ENCODE measurements at regions not wholly inside any gene's neighbourhood (a gene's known extent, or its start where the extent isn't known, plus 50 kb on each side); places are given as distances from the start of the nearest gene placed in this dataset.

DNA sequence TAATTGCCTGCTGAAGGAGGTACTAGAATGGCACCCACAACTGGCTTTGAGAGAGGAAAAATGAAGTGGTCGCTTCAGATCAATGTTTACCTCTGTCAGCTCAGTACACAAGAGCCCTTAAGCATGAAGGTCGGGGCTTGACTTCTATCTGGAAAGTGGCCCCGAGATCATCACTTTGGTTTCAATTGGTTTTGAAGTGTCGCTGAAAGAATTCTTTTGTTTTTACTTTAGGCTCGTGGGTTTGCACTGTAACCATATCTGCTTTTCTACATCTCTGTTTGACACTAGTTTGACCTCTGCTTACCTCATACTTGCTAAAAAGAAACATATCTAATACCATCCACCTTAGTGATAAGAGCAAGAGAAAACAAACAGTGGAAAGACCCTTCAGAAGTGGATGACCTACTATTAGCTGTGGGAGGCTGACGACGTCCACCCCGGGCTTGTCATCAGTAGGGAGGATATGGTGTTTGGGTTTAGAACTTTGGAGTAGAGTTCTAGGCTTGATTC lies 361.8 kb downstream of the GATA3 start:
- H3K4me3 ChIP-seq = no peak overlapping the region
- no peaks in the 10 kb centered on the region for H4K20me1 ChIP-seq (ENCODE audit: insufficient read depth)
- H3K27ac ChIP-seq = no peak overlapping the region
- no peaks in the 10 kb centered on the region for H3K9me3 ChIP-seq (ENCODE audit: insufficient read depth, low read depth)
- POLR2A ChIA-PET (ENCODE audit: unreplicated experiment) = no interaction called here
- CTCF ChIA-PET = interaction anchor here (0.7 kb wide), 1 partner anchor 258 kb away, joined by 3 read pairs; no protein-coding TSS in a partner anchor
- no peaks in the 10 kb centered on the region for H3K4me1 ChIP-seq (replicated peaks; ENCODE audit: insufficient read depth)
- no peaks in the 10 kb centered on the region for H3K36me3 ChIP-seq (ENCODE audit: low read depth)
- no peaks in the 10 kb centered on the region for H3K9me2 ChIP-seq (ENCODE audit: insufficient read depth)
- H3K27me3 ChIP-seq (ENCODE audit: insufficient read depth, low read depth) = no peaks in the 10 kb centered on the region
- DNase-seq = no peak
- no peaks in the 10 kb centered on the region for H3F3A ChIP-seq (ENCODE audit: insufficient read depth, low read depth)
- no peak overlapping the region for H3K4me2 ChIP-seq
- no peak for TF ChIP-seq EZH2 (IDR thresholded peaks at IDR 0.05; ENCODE audit: low read depth)
- TF ChIP-seq, protein P1, sequence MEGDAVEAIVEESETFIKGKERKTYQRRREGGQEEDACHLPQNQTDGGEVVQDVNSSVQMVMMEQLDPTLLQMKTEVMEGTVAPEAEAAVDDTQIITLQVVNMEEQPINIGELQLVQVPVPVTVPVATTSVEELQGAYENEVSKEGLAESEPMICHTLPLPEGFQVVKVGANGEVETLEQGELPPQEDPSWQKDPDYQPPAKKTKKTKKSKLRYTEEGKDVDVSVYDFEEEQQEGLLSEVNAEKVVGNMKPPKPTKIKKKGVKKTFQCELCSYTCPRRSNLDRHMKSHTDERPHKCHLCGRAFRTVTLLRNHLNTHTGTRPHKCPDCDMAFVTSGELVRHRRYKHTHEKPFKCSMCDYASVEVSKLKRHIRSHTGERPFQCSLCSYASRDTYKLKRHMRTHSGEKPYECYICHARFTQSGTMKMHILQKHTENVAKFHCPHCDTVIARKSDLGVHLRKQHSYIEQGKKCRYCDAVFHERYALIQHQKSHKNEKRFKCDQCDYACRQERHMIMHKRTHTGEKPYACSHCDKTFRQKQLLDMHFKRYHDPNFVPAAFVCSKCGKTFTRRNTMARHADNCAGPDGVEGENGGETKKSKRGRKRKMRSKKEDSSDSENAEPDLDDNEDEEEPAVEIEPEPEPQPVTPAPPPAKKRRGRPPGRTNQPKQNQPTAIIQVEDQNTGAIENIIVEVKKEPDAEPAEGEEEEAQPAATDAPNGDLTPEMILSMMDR (conservative IDR thresholded peaks at IDR 0.05) = no peak
- no peaks in the 10 kb centered on the region for H3K79me2 ChIP-seq (ENCODE audit: low read depth)
- intact Hi-C loops (cut with micrococcal nuclease; ENCODE audit: unreplicated experiment) = no loop called here
- BruUV-seq (replicated peaks) = no TSS peak
- no peak overlapping the region for H2AFZ ChIP-seq

DNA sequence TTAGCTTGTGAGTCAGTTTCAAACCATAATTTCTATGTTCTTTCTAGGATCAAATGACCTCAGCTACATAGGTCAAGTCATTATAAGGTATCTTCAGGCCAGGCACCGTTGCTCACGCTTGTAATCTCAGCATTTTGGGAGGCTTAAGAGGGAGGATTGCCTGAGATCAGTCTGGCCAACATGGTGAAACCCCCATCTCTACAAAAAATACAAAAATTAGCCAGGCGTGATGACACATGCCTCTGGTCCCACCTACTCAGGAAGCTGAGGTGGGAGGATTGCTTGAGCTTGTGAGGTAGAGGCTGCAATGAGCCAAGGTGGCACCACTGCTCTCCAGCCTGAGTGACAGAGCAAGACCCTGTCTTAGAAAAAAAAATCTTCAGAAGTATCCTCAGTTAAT lies 362.3 kb downstream of the GATA3 start:
- CTCF ChIA-PET = interaction anchor here (0.7 kb wide), 1 partner anchor 259 kb away, joined by 3 read pairs; no protein-coding TSS in a partner anchor
- H3F3A ChIP-seq (ENCODE audit: insufficient read depth, low read depth) = no peaks in the 10 kb centered on the region
- H2AFZ ChIP-seq = no peak overlapping the region
- H3K79me2 ChIP-seq (ENCODE audit: low read depth) = no peaks in the 10 kb centered on the region
- no peak for TF ChIP-seq EZH2 (IDR thresholded peaks at IDR 0.05; ENCODE audit: low read depth)
- TF ChIP-seq, protein P1 (conservative IDR thresholded peaks at IDR 0.05) = no peak
- no TSS peak for BruUV-seq (replicated peaks)
- intact Hi-C loops (cut with micrococcal nuclease; ENCODE audit: unreplicated experiment) = no loop called here
- no peaks in the 10 kb centered on the region for H3K9me3 ChIP-seq (ENCODE audit: insufficient read depth, low read depth)
- H3K9me2 ChIP-seq (ENCODE audit: insufficient read depth) = no peaks in the 10 kb centered on the region
- H3K4me1 ChIP-seq (replicated peaks; ENCODE audit: insufficient read depth) = no peaks in the 10 kb centered on the region
- DNase-seq = no peak
- no peak overlapping the region for H3K4me2 ChIP-seq
- no peak overlapping the region for H3K27ac ChIP-seq
- H3K4me3 ChIP-seq = no peak overlapping the region
- H3K36me3 ChIP-seq (ENCODE audit: low read depth) = no peaks in the 10 kb centered on the region
- POLR2A ChIA-PET (ENCODE audit: unreplicated experiment) = no interaction called here
- H3K27me3 ChIP-seq (ENCODE audit: insufficient read depth, low read depth) = no peaks in the 10 kb centered on the region
- H4K20me1 ChIP-seq (ENCODE audit: insufficient read depth) = no peaks in the 10 kb centered on the region

DNA sequence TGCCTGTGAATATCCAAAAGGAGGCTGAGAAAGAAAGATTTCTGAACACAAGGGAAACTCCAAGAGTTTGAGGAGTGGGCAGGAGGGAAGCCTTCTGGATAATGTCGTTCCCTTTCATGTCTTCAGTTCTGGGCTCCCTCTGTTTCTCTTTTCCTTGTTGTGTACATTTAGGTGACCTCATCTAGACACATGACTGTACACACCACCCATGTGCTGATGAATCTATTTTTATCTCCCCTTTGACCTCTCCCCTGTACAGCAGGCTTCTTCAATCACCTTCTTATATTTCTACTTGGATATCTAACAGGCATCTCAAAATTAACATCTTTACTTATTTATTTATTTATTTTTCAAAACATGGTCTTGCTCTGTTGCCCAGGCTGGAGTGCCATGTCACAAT lies 363.1 kb downstream of the GATA3 start:
- H3K4me3 ChIP-seq = no peak overlapping the region
- ChIA-PET POLR2A (ENCODE audit: unreplicated experiment) (no interaction called here), CTCF (no interaction called here)
- H3K4me2 ChIP-seq = no peak overlapping the region
- H3K27me3 ChIP-seq (ENCODE audit: insufficient read depth, low read depth) = no peaks in the 10 kb centered on the region
- no peak overlapping the region for H2AFZ ChIP-seq
- no peaks in the 10 kb centered on the region for H3K4me1 ChIP-seq (replicated peaks; ENCODE audit: insufficient read depth)
- no TSS peak for BruUV-seq (replicated peaks)
- no peaks in the 10 kb centered on the region for H4K20me1 ChIP-seq (ENCODE audit: insufficient read depth)
- no peak overlapping the region for H3K27ac ChIP-seq
- no peak for TF ChIP-seq EZH2 (IDR thresholded peaks at IDR 0.05; ENCODE audit: low read depth)
- TF ChIP-seq, protein P1 (conservative IDR thresholded peaks at IDR 0.05) = no peak
- no peaks in the 10 kb centered on the region for H3K9me3 ChIP-seq (ENCODE audit: insufficient read depth, low read depth)
- H3F3A ChIP-seq (ENCODE audit: insufficient read depth, low read depth) = no peaks in the 10 kb centered on the region
- intact Hi-C loops (cut with micrococcal nuclease; ENCODE audit: unreplicated experiment) = no loop called here
- no peak for DNase-seq
- H3K36me3 ChIP-seq (ENCODE audit: low read depth) = no peaks in the 10 kb centered on the region
- no peaks in the 10 kb centered on the region for H3K9me2 ChIP-seq (ENCODE audit: insufficient read depth)
- no peaks in the 10 kb centered on the region for H3K79me2 ChIP-seq (ENCODE audit: low read depth)
